CD14-positive monocyte (primary cell): ENCODE measurements at regions not wholly inside any gene's neighbourhood (a gene's known extent, or its start where the extent isn't known, plus 50 kb on each side); places are given as distances from the start of the nearest gene placed in this dataset.

ENCODE experiments used
- DNase-seq, 3 donors: peaks; one replicate each; pipeline ENCODE4 v3.0.0-alpha.2; 2011 to 2022
- H2AFZ ChIP-seq: 2 replicates; pipeline ENCODE4 v1.6.0; 2012; ENCODE audit warnings: mild to moderate bottlenecking, low read depth, low read length, inconsistent platforms; ENCODE audit not compliant: insufficient read depth, poor library complexity, severe bottlenecking
- H3K27ac ChIP-seq, 2 donors: 1 replicate in 1 of 2; 2 replicates in 1 of 2; pipeline ENCODE4 v1.5.1; 2012 to 2013; ENCODE audit warnings: low read length in 2 of 2, control low read depth in 1 of 2, inconsistent platforms in 1 of 2, low read depth in 1 of 2, mild to moderate bottlenecking in 1 of 2
- H3K27me3 ChIP-seq, 2 donors: one replicate each; pipeline versions ENCODE4 v1.6.0 to v1.6.1; 2011 to 2013; ENCODE audit warnings: low read length in 2 of 2; ENCODE audit not compliant: control insufficient read depth in 2 of 2, insufficient read depth in 2 of 2
- H3K36me3 ChIP-seq, 2 donors: replicated peaks in 1 of 2; 1 replicate in 1 of 2; 2 replicates in 1 of 2; pipeline versions ENCODE4 v1.5.1 to v1.6.1; 2012 to 2013; ENCODE audit warnings: low read length in 2 of 2, control low read depth in 1 of 2, inconsistent platforms in 1 of 2, mild to moderate bottlenecking in 1 of 2; ENCODE audit not compliant: insufficient read depth in 2 of 2, control insufficient read depth in 1 of 2
- H3K4me1 ChIP-seq, 2 donors: 1 replicate in 1 of 2; 2 replicates in 1 of 2; pipeline versions ENCODE4 v1.5.1 to v1.6.1; 2012 to 2013; ENCODE audit warnings: low read length in 2 of 2, control low read depth in 1 of 2, inconsistent platforms in 1 of 2, mild to moderate bottlenecking in 1 of 2, moderate library complexity in 1 of 2; ENCODE audit not compliant: insufficient read depth in 2 of 2, control insufficient read depth in 1 of 2
- H3K4me2 ChIP-seq: replicated peaks from 2 replicates; pipeline ENCODE3; 2012; ENCODE audit warnings: low read length, moderate library complexity, mild to moderate bottlenecking; ENCODE audit not compliant: poor library complexity, severe bottlenecking; ENCODE audit errors: extremely low read depth
- H3K4me3 ChIP-seq, 3 experiments: fragments of 200-600 bp in 1 of 3; sonication (generic) in 1 of 3; replicated peaks in 1 of 3; 1 replicate in 2 of 3; 2 replicates in 1 of 3; pipeline ENCODE4 v1.5.1; 2011 to 2013; ENCODE audit warnings: low read length in 3 of 3, mild to moderate bottlenecking in 3 of 3, control low read depth in 2 of 3, low read depth in 2 of 3, inconsistent platforms in 1 of 3, moderate library complexity in 1 of 3
- H3K79me2 ChIP-seq: 2 replicates; pipeline ENCODE4 v1.6.0; 2012; ENCODE audit warnings: mild to moderate bottlenecking, control low read depth, inconsistent platforms, low read length, moderate library complexity; ENCODE audit not compliant: insufficient read depth
- H3K9ac ChIP-seq: 2 replicates; pipeline ENCODE4 v1.6.0; 2017; ENCODE audit warnings: low read length, mild to moderate bottlenecking; ENCODE audit not compliant: insufficient read depth, poor library complexity, severe bottlenecking
- H3K9me3 ChIP-seq, 2 donors: replicated peaks in 1 of 2; 1 replicate in 1 of 2; 2 replicates in 1 of 2; pipeline versions ENCODE4 v1.5.1 to v1.6.1; 2012 to 2013; ENCODE audit warnings: low read length in 2 of 2, control low read depth in 1 of 2; ENCODE audit not compliant: control insufficient read depth in 1 of 2, insufficient read depth in 1 of 2
- H4K20me1 ChIP-seq: 2 replicates; pipeline ENCODE4 v1.6.0; 2012; ENCODE audit warnings: mild to moderate bottlenecking, low read length, control low read depth, moderate library complexity; ENCODE audit not compliant: insufficient read depth
- H3K27ac Mint-ChIP-seq, 7 donors: one replicate each; pipeline ENCODE4 v1.8.0; 2020; ENCODE audit warnings: mild to moderate bottlenecking in 7 of 7, mixed read lengths in 7 of 7, moderate library complexity in 6 of 7, inconsistent platforms in 2 of 7
- H3K27me3 Mint-ChIP-seq, 3 donors: one replicate each; pipeline ENCODE4 v1.8.0; 2021 to 2022; ENCODE audit warnings: low read depth in 3 of 3, mild to moderate bottlenecking in 3 of 3, mixed read lengths in 3 of 3, moderate library complexity in 3 of 3, inconsistent platforms in 1 of 3
- H3K36me3 Mint-ChIP-seq, 2 donors: one replicate each; pipeline ENCODE4 v1.8.0; 2020; ENCODE audit warnings: mixed read lengths in 2 of 2, inconsistent platforms in 1 of 2, mild to moderate bottlenecking in 1 of 2
- H3K4me1 Mint-ChIP-seq: one replicate; pipeline ENCODE4 v1.8.0; 2020; ENCODE audit warnings: mild to moderate bottlenecking, mixed read lengths
- H3K4me3 Mint-ChIP-seq, 2 donors: one replicate each; pipeline ENCODE4 v1.8.0; 2020; ENCODE audit warnings: mild to moderate bottlenecking in 2 of 2, mixed read lengths in 2 of 2, moderate library complexity in 1 of 2
- H3K9me3 Mint-ChIP-seq, 7 donors: one replicate each; pipeline ENCODE4 v1.8.0; 2020 to 2022; ENCODE audit warnings: mixed read lengths in 7 of 7, mild to moderate bottlenecking in 6 of 7, moderate library complexity in 6 of 7, inconsistent platforms in 2 of 7
- CTCF ChIP-seq: fragments of 200-600 bp; IDR thresholded peaks from one replicate; pipeline ENCODE4 v1.8.0; 2022; ENCODE audit warnings: antibody characterized with exemption, mild to moderate bottlenecking
- WGBS: methylation state at CpG from one replicate; pipeline ENCODE4 v1.1.5; 2013; ENCODE audit warnings: missing lambda C conversion rate; ENCODE audit not compliant: insufficient coverage; 5-methylcytosine and 5-hydroxymethylcytosine counted together
- intact Hi-C, 2 donors: fragments of 100-400 bp; cut with micrococcal nuclease; formaldehyde crosslinking; loops; one replicate each; pipeline versions ENCODE4 v1.15.0 to v1.15.1; 2023

- no peak overlapping the region for H2AFZ ChIP-seq
- no peak overlapping the region for H3K9ac ChIP-seq
- no peak overlapping the region for H3K4me3 ChIP-seq
- no peaks in the 10 kb centered on the region for H3K36me3 ChIP-seq
- Mint-ChIP-seq H3K27ac (no peak overlapping the region), H3K4me3 (no peak overlapping the region), H3K27me3 (peaks cover 3 to 5% (median 4%) of the 10 kb centered on the region in 3 donors), H3K4me1 (no peaks in the 10 kb centered on the region), H3K9me3 (peaks cover 0 to 5% (median 2%) of the 10 kb centered on the region in 7 donors), H3K36me3 (no peaks in the 10 kb centered on the region)
- no peak overlapping the region for H3K4me2 ChIP-seq
- intact Hi-C loops = no loop called here
- H3K79me2 ChIP-seq = no peaks in the 10 kb centered on the region
- no CpG with 5 or more reads among the region's 2 CpGs for WGBS
- no peak for DNase-seq
- no peaks in the 10 kb centered on the region for H3K27me3 ChIP-seq
- no peaks in the 10 kb centered on the region for H4K20me1 ChIP-seq
- no peaks in the 10 kb centered on the region for H3K4me1 ChIP-seq
- H3K27ac ChIP-seq = no peak overlapping the region
- TF ChIP-seq CTCF = no peak
- H3K9me3 ChIP-seq = peaks cover 0 to under 1% of the 10 kb centered on the region in 2 donors
Measured at GRCh38 chr1:232145768-232146167, 484.2 kb downstream of the SIPA1L2 start.

GRCh38 chr1:232144696-232145230 lies 485.2 kb downstream of the SIPA1L2 start:
- H3K27me3 Mint-ChIP-seq = peaks cover 4 to 6% (median 5%) of the 10 kb centered on the region in 3 donors
- H3K9me3 Mint-ChIP-seq = peaks cover 0 to 11% (median 5%) of the 10 kb centered on the region in 7 donors
- Histone ChIP-seq H4K20me1 (no peaks in the 10 kb centered on the region), H3K27me3 (no peaks in the 10 kb centered on the region), H3K9me3 (peaks cover 4 to 8% of the 10 kb centered on the region in 2 donors), H3K36me3 (no peaks in the 10 kb centered on the region), H3K4me3 (no peak overlapping the region), H3K27ac (no peak overlapping the region), H2AFZ (no peak overlapping the region), H3K4me1 (no peaks in the 10 kb centered on the region), H3K4me2 (no peak overlapping the region), H3K9ac (no peak overlapping the region), H3K79me2 (no peaks in the 10 kb centered on the region)
- TF ChIP-seq CTCF = no peak
- H3K36me3 Mint-ChIP-seq = no peaks in the 10 kb centered on the region
- H3K4me1 Mint-ChIP-seq = no peaks in the 10 kb centered on the region
- intact Hi-C loops = no loop called here
- H3K4me3 Mint-ChIP-seq = no peak overlapping the region
- no peak for DNase-seq
- H3K27ac Mint-ChIP-seq = no peak overlapping the region
- WGBS = 84% methylated on average over 7 of the region's 8 CpGs
